HEK293 (cell line): ENCODE measurements at regions not wholly inside any gene's neighbourhood (a gene's known extent, or its start where the extent isn't known, plus 50 kb on each side); places are given as distances from the start of the nearest gene placed in this dataset.

Experiments used
- TCF7L2 ChIP-seq: IDR thresholded peaks from 2 replicates; pipeline ENCODE4 v1.6.1; 2011; ENCODE audit warnings: low read depth, mild to moderate bottlenecking, inconsistent platforms, low read length, moderate library complexity, borderline replicate concordance
- ZNF292 ChIP-seq: fragments of 450-650 bp; formaldehyde crosslinking; IDR thresholded peaks from 2 replicates; pipeline ENCODE4 v1.5.1; 2016; ENCODE audit warnings: low read depth, missing biosample characterization, missing genetic modification characterization, borderline replicate concordance
- ZNF596 ChIP-seq: fragments of 450-650 bp; IDR thresholded peaks from 2 replicates; pipeline ENCODE4 v1.5.0; 2018; ENCODE audit warnings: missing biosample characterization, mild to moderate bottlenecking, missing genetic modification characterization, moderate library complexity
- ZNF660 ChIP-seq: fragments of 450-650 bp; IDR thresholded peaks from 2 replicates; pipeline ENCODE4 v1.5.1; 2018; ENCODE audit warnings: missing biosample characterization, mild to moderate bottlenecking, missing genetic modification characterization
- TF ChIP-seq, protein P1 (sequence below): fragments of 450-650 bp; formaldehyde crosslinking; IDR thresholded peaks from 2 replicates; pipeline ENCODE4 v1.5.1; 2016; ENCODE audit warnings: missing biosample characterization, missing genetic modification characterization
- TF ChIP-seq, protein P2 (sequence below): fragments of 450-650 bp; formaldehyde crosslinking; IDR thresholded peaks from 2 replicates; pipeline ENCODE4 v1.5.1; 2016; ENCODE audit warnings: missing biosample characterization, missing genetic modification characterization
- TF ChIP-seq, protein P3 (sequence below): fragments of 450-650 bp; formaldehyde crosslinking; IDR thresholded peaks from 2 replicates; pipeline ENCODE4 v1.5.1; 2016; ENCODE audit warnings: missing biosample characterization, missing genetic modification characterization
- TF ChIP-seq, protein P4 (sequence below): sonication (generic); formaldehyde crosslinking; IDR thresholded peaks from 2 replicates; pipeline ENCODE4 v1.8.1; 2022; ENCODE audit warnings: mild to moderate bottlenecking, moderate library complexity, missing genetic modification reagents

DNA sequence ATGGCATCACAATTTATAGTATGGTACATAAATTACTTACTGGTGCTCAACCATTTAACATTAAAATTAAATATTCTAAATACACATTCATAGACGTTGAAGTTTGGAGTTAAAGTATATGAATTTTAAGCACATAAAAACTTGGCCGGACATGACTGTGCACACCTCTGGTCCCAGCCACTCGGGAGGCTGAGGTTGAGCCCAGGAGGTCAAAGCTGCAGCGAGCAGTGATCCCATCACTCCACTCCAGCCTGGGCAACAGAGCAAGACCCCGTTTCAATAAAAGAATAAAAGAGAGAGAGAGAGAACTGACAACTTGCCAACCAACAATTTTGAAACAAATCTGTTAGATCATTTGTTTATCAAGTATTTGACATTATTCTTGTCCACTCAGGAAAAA is 943.3 kb upstream of the KCND2 start:
- TF ChIP-seq, protein P1, sequence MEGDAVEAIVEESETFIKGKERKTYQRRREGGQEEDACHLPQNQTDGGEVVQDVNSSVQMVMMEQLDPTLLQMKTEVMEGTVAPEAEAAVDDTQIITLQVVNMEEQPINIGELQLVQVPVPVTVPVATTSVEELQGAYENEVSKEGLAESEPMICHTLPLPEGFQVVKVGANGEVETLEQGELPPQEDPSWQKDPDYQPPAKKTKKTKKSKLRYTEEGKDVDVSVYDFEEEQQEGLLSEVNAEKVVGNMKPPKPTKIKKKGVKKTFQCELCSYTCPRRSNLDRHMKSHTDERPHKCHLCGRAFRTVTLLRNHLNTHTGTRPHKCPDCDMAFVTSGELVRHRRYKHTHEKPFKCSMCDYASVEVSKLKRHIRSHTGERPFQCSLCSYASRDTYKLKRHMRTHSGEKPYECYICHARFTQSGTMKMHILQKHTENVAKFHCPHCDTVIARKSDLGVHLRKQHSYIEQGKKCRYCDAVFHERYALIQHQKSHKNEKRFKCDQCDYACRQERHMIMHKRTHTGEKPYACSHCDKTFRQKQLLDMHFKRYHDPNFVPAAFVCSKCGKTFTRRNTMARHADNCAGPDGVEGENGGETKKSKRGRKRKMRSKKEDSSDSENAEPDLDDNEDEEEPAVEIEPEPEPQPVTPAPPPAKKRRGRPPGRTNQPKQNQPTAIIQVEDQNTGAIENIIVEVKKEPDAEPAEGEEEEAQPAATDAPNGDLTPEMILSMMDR (tag by site-specific recombination) = no peak
- no peak for TF ChIP-seq ZNF596 (tag by site-specific recombination)
- TF ChIP-seq, protein P2, sequence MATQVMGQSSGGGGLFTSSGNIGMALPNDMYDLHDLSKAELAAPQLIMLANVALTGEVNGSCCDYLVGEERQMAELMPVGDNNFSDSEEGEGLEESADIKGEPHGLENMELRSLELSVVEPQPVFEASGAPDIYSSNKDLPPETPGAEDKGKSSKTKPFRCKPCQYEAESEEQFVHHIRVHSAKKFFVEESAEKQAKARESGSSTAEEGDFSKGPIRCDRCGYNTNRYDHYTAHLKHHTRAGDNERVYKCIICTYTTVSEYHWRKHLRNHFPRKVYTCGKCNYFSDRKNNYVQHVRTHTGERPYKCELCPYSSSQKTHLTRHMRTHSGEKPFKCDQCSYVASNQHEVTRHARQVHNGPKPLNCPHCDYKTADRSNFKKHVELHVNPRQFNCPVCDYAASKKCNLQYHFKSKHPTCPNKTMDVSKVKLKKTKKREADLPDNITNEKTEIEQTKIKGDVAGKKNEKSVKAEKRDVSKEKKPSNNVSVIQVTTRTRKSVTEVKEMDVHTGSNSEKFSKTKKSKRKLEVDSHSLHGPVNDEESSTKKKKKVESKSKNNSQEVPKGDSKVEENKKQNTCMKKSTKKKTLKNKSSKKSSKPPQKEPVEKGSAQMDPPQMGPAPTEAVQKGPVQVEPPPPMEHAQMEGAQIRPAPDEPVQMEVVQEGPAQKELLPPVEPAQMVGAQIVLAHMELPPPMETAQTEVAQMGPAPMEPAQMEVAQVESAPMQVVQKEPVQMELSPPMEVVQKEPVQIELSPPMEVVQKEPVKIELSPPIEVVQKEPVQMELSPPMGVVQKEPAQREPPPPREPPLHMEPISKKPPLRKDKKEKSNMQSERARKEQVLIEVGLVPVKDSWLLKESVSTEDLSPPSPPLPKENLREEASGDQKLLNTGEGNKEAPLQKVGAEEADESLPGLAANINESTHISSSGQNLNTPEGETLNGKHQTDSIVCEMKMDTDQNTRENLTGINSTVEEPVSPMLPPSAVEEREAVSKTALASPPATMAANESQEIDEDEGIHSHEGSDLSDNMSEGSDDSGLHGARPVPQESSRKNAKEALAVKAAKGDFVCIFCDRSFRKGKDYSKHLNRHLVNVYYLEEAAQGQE (tag by site-specific recombination) = no peak
- no peak for TF ChIP-seq TCF7L2
- no peak for TF ChIP-seq ZNF660 (tag by site-specific recombination)
- TF ChIP-seq, protein P3, sequence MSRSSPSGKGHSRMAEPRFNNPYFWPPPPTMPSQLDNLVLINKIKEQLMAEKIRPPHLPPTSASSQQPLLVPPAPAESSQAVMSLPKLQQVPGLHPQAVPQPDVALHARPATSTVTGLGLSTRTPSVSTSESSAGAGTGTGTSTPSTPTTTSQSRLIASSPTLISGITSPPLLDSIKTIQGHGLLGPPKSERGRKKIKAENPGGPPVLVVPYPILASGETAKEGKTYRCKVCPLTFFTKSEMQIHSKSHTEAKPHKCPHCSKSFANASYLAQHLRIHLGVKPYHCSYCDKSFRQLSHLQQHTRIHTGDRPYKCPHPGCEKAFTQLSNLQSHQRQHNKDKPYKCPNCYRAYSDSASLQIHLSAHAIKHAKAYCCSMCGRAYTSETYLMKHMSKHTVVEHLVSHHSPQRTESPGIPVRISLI = no peak
- TF ChIP-seq ZNF292 (tag by site-specific recombination) = no peak
- TF ChIP-seq, protein P4, sequence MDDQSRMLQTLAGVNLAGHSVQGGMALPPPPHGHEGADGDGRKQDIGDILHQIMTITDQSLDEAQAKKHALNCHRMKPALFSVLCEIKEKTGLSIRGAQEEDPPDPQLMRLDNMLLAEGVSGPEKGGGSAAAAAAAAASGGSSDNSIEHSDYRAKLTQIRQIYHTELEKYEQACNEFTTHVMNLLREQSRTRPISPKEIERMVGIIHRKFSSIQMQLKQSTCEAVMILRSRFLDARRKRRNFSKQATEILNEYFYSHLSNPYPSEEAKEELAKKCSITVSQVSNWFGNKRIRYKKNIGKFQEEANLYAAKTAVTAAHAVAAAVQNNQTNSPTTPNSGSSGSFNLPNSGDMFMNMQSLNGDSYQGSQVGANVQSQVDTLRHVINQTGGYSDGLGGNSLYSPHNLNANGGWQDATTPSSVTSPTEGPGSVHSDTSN (CRISPR knock-in tag) = no peak
